Panc1 (cell line): ENCODE measurements at regions not wholly inside any gene's neighbourhood (a gene's known extent, or its start where the extent isn't known, plus 50 kb on each side); places are given as distances from the start of the nearest gene placed in this dataset.

Experiments used
- ATAC-seq: fragments of 200-7000 bp; cut with Tn5 transposase; 2 replicates; pipeline ENCODE4 v1.9.1; 2020; ENCODE audit warnings: mild to moderate bottlenecking, moderate library complexity
- BruUV-seq: library from RNA; stranded (reverse); fragments of 400-500 nt; replicated peaks from 2 replicates; lab custom pipeline; 2021; lab: Mats Ljungman, UMichigan
- CTCF ChIA-PET: fragments of 300-600 bp; sonication (Branson Sonifier 250); formaldehyde crosslinking; loops from one replicate; lab custom pipeline; 2022; ENCODE audit warnings: antibody characterized with exemption; lab: Charles Lee
- POLR2A ChIA-PET: fragments of 300-600 bp; sonication (Branson Sonifier 250); formaldehyde crosslinking; loops from one replicate; lab custom pipeline; 2022; ENCODE audit warnings: antibody characterized with exemption; lab: Charles Lee
- DNase-seq: peaks from one replicate; pipeline ENCODE4 v3.0.0-alpha.2; 2010; ENCODE audit warnings: low read depth, low spot score
- H3K27ac ChIP-seq: 2 replicates; pipeline ENCODE4 v1.5.1; 2011; ENCODE audit warnings: mild to moderate bottlenecking, low read length, inconsistent platforms
- H3K27me3 ChIP-seq: fragments of 200-500 bp; sonication (Bioruptor generic); 2 replicates; pipeline ENCODE4 v1.6.0; 2014; ENCODE audit warnings: low read length, inconsistent platforms; ENCODE audit not compliant: control insufficient read depth, insufficient read depth
- H3K36me3 ChIP-seq: fragments of 200-500 bp; sonication (Bioruptor generic); 2 replicates; pipeline ENCODE4 v1.5.1; 2014; ENCODE audit warnings: inconsistent platforms, mild to moderate bottlenecking, low read length, moderate library complexity; ENCODE audit not compliant: control insufficient read depth, insufficient read depth
- H3K4me1 ChIP-seq: 2 replicates; pipeline ENCODE4 v1.5.1; 2011; ENCODE audit warnings: inconsistent platforms, mild to moderate bottlenecking, low read length, moderate library complexity; ENCODE audit not compliant: control insufficient read depth, insufficient read depth
- H3K4me3 ChIP-seq, 2 experiments: 2 replicates each; pipeline ENCODE4 v1.5.1; 2011 to 2012; ENCODE audit warnings: low read depth in 2 of 2, low read length in 2 of 2, mild to moderate bottlenecking in 2 of 2, inconsistent platforms in 1 of 2, moderate library complexity in 1 of 2
- H3K9me3 ChIP-seq: fragments of 200-500 bp; sonication (Bioruptor generic); 2 replicates; pipeline ENCODE4 v1.5.1; 2014; ENCODE audit warnings: low read depth, mild to moderate bottlenecking, inconsistent platforms, low read length, moderate library complexity; ENCODE audit not compliant: control insufficient read depth, insufficient read depth
- CTCF ChIP-seq: fragments of 450-650 bp; IDR thresholded peaks from 2 replicates; pipeline ENCODE4 v1.5.1; 2017; ENCODE audit warnings: mild to moderate bottlenecking
- POLR2AphosphoS5 ChIP-seq: IDR thresholded peaks from 2 replicates; pipeline ENCODE4 v1.6.1; 2012; ENCODE audit warnings: mild to moderate bottlenecking, low read depth, low read length, moderate library complexity
- REST ChIP-seq, 2 experiments: IDR thresholded peaks; 2 replicates each; pipeline ENCODE4 v1.6.1; 2011 to 2012; ENCODE audit warnings: low read depth in 2 of 2, control low read depth in 1 of 2, low read length in 1 of 2, mild to moderate bottlenecking in 1 of 2, moderate library complexity in 1 of 2; ENCODE audit not compliant: insufficient read depth in 1 of 2
- SIN3A ChIP-seq: IDR thresholded peaks from 2 replicates; pipeline ENCODE4 v1.6.1; 2012; ENCODE audit warnings: low read depth, mild to moderate bottlenecking, low read length, moderate library complexity, borderline replicate concordance; ENCODE audit not compliant: insufficient read depth
- TCF7L2 ChIP-seq: IDR thresholded peaks from 2 replicates; pipeline ENCODE4 v1.6.1; 2011; ENCODE audit warnings: mild to moderate bottlenecking, low read depth, low read length, inconsistent platforms
- in situ Hi-C: cut with HindIII; loops from 2 replicates; pipeline ENCODE4 v1.10.0; 2016; ENCODE audit warnings: low sequenced_read_pairs, low pct_unique_long_range_greater_than_20kb
- intact Hi-C: fragments of 100-400 bp; cut with micrococcal nuclease; formaldehyde crosslinking; loops from one replicate; pipeline ENCODE4 v1.10.0; 2022; ENCODE audit not compliant: unreplicated experiment

- no peak for TF ChIP-seq CTCF
- TF ChIP-seq TCF7L2, result no peak
- TF ChIP-seq REST (IDR thresholded peaks at IDR 0.05; ENCODE audit: insufficient read depth in 1 of 2, low read depth in 2 of 2, low read length in 1 of 2), result no peak
- TF ChIP-seq SIN3A, result no peak
- TF ChIP-seq POLR2AphosphoS5, result no peak
- DNase-seq (no peak), ATAC-seq (no peak)
- Histone ChIP-seq H3K36me3 (no peaks in the 10 kb centered on the region), H3K27ac (no peak overlapping the region), H3K9me3 (no peaks in the 10 kb centered on the region), H3K4me3 (no peak overlapping the region), H3K4me1 (no peaks in the 10 kb centered on the region), H3K27me3 (no peaks in the 10 kb centered on the region; the same call in 1 of the 2 replicates)
- POLR2A ChIA-PET, result no interaction called here
- intact Hi-C loops (no loop called here), in situ Hi-C loops (no loop called here)
- CTCF ChIA-PET, result interaction anchor here (0.6 kb wide), 1 partner anchor 10 kb away, joined by 3 read pairs; no protein-coding TSS in a partner anchor
- BruUV-seq, result no TSS peak
These were observed 312.5 kb downstream of the TEX29 start for GRCh38 chr13:111632906-111633305.

- Histone ChIP-seq H3K4me1 (no peaks in the 10 kb centered on the region), H3K27ac (no peak overlapping the region), H3K36me3 (no peaks in the 10 kb centered on the region), H3K4me3 (no peak overlapping the region), H3K9me3 (no peaks in the 10 kb centered on the region), H3K27me3 (no peaks in the 10 kb centered on the region)
- no TSS peak for BruUV-seq
- POLR2A ChIA-PET, result no interaction called here
- intact Hi-C loops, result no loop called here
- no peak for ATAC-seq
- TF ChIP-seq TCF7L2, result no peak
- no peak for TF ChIP-seq CTCF
- no peak for TF ChIP-seq REST (IDR thresholded peaks at IDR 0.05; ENCODE audit: insufficient read depth in 1 of 2, low read depth in 2 of 2, low read length in 1 of 2)
- TF ChIP-seq SIN3A, result no peak
- TF ChIP-seq POLR2AphosphoS5, result no peak
- in situ Hi-C loops, result no loop called here
- CTCF ChIA-PET, result interaction anchor here (0.6 kb wide), 1 partner anchor 10 kb away, joined by 3 read pairs; no protein-coding TSS in a partner anchor
- DNase-seq, result no peak
These were observed 313.0 kb downstream of the TEX29 start for GRCh38 chr13:111633401-111633800.
